ENCODE measurements at regions not wholly inside any gene's neighbourhood (a gene's known extent, or its start where the extent isn't known, plus 50 kb on each side); places are given as distances from the start of the nearest gene placed in this dataset.
A peak's percentile ranks its signal among the peaks of the same experiment; 100 is the strongest.

DNA sequence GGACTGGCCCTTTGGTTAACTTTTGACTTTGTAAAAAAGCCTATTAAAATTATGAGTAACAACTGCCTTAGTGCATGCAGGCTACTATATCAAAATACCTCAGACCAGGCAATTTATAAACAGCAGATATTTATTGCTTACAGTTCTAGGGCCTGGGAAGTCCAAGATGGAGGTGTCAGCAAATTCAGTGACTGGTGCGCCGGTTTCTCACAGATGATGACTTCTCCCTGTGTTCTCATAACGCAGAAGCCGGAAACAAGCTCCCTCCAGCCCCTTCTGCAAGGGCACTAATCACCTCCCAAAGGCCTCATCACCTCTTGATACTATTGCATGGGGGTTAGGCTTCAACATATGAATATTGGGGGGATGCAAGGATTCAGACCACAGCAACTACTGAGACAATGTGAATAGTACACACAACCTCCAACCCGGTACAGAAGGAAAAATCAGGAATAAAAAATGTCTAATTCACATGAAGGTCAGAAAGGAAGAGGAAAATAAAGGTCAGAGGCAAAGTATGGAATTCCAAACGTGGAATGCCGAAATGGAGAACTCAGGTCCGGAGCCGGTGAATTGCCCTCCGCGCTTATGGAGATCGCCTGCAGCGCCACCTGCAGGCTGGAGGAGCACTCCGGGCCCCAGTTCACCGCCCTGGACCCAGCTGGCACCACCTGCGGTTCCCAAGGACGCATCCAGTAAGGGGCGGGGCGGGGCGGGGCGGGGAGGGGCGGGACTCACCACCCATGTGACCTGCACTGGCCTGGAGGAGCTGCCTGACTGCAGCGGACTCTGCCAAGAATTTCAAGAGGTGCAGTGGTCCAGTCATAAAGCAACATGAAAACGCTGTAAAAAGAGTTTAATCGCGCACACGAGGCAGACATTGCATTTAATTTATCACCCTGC is 203.4 kb downstream of the KIF26A start:
- Histone ChIP-seq H3K27ac (no peak overlapping the region), H3K9me3 (no peaks in the 10 kb centered on the region), H3K27me3 (no peaks in the 10 kb centered on the region), H3K36me3 (no peaks in the 10 kb centered on the region), H3K4me1 (peaks cover 7 to 11% of the 10 kb centered on the region in 2 donors), H3K4me3 (replicated peaks in 1 of 3) (no peak overlapping the region)
- intact Hi-C loops (cut with DNase I): no loop called here
- 42 to 53% methylated on average over 24 to 27 of the region's 27 CpGs for WGBS, 2 donors
- peak; percentile 67 to 75 for DNase-seq
- TF ChIP-seq POLR2A (IDR thresholded peaks at IDR 0.05) (no peak), CTCF (IDR thresholded peaks at IDR 0.05) (peak in 2 of 6 experiments; percentile 42)

DNA sequence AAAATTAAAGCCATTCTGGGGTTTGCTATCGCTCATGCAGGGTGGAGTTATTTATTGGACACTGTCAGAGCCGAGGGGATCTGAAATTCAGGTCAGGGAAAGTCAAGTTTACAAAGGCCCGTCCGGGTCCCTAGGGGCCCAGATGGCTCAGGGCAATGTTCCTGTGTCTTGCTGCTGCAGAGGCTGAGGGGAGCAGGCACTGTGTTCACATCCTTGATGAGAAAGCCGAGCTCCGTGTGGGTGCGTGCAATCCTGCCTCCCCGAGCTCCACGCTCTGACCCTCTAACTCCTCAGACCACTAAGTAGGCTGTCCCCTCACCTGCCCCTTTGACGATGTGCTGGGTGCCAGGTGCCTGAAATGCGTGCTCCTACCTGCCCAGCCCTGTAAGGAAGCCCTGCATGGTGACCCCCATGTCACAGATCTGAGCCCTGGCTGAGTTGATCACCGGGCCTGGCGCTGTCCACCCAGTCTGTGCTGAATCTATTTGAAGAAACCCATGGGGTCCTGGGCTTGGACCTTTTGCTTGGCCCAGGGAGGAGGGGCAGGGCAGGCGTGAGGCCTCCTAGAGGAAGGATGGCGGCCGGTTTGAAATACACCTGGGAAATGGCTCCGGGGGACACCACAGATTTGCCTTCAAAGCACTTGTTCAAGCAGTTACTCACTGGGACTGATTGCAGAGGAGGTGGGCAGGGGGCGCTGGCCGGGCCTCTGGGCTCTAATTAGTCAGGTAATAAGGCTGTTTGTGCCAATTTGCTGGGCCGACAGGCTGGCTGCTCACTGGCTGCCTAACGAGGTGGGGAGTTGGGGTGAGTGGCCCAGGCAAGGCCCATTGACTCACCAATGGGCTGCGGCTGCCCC is 204.3 kb downstream of the KIF26A start:
- no peak overlapping the region for H3K4me3 ChIP-seq (replicated peaks in 1 of 3)
- H3K36me3 ChIP-seq: no peaks in the 10 kb centered on the region
- H3K4me1 ChIP-seq: peaks cover 7 to 11% of the 10 kb centered on the region in 2 donors
- intact Hi-C loops (cut with DNase I): no loop called here
- TF ChIP-seq POLR2A (IDR thresholded peaks at IDR 0.05) (no peak), CTCF (IDR thresholded peaks at IDR 0.05) (no peak)
- 56 to 67% methylated on average over 15 to 17 of the region's 22 CpGs for WGBS, 2 donors
- H3K27ac ChIP-seq: no peak overlapping the region
- peak; percentile 14 to 33 for DNase-seq
- no peaks in the 10 kb centered on the region for H3K27me3 ChIP-seq
- H3K9me3 ChIP-seq: no peaks in the 10 kb centered on the region

DNA sequence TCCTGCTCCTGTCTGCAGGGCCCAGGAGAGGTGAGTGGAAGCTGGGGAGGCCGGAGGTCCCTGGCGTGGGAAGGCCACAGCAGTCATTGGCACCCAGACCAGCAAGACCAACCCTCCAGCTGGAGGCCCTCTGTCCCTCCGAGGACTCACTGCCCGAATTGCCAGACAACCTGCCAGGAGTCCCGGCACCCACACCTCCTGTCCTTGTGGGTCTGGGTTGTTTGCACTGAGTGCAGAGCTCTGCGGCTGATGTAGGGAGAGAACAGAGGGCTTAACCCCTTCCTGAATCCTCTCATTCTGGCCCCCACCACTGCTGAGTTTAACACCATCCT is 204.9 kb downstream of the KIF26A start:
- no peaks in the 10 kb centered on the region for H3K36me3 ChIP-seq
- no peak overlapping the region for H3K27ac ChIP-seq
- H3K4me1 ChIP-seq: peaks cover 7 to 11% of the 10 kb centered on the region in 2 donors
- intact Hi-C loops (cut with DNase I): no loop called here
- no peaks in the 10 kb centered on the region for H3K9me3 ChIP-seq
- no peak for DNase-seq
- 17% methylated on average over 3 of the region's 6 CpGs; no CpG with 5 or more reads in 1 of the 2 donors for WGBS, 2 donors
- no peaks in the 10 kb centered on the region for H3K27me3 ChIP-seq
- no peak for TF ChIP-seq POLR2A (IDR thresholded peaks at IDR 0.05)
- TF ChIP-seq CTCF (IDR thresholded peaks at IDR 0.05): no peak
- no peak overlapping the region for H3K4me3 ChIP-seq (replicated peaks in 1 of 3)

DNA sequence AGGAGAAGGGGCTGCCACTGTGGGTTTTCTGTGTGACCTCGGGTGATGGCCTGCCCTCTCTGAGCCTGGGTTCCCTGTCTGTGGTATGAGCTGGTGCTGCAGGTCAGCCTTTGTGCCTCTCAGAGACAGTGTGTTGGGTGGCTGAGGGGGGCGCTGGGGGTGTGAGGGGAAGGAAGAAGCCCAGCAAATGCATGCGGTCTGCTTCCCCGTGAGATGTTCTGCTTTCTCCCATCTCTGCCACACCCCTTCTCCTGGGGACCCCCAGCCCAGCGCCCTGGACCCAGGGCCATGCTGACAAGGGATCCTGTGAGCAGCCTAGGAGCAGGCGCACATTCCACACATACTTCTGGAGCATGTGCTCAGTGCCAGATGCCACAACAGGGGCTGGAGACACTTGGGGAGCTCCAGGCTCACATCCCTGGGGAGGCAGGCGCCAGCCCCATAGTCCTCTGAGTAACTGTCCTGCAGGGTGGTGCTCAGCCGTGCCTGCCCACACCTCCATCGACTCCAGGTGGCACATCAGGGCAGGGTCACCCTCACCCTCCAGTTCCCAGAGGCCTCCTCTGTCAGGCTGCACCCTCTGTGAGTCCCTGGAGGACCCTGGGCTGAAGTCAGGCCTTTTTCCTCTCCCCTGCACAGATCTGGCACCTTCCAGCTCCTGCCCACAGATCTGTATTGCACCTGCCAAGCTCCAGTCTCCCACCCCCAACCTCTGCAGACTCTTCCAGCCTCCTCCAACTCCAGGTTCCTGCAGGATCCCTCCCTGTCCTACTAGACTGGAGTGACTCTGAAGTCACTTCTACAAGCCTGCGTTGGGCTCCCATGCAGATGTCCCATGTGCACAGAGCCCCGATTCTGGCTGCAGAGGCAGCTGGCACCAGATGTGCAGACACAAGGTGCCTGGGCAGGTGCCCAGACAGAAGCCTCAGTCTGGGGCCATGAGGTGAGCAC is 205.6 kb downstream of the KIF26A start:
- no peak overlapping the region for H3K4me3 ChIP-seq (replicated peaks in 1 of 3)
- TF ChIP-seq CTCF (IDR thresholded peaks at IDR 0.05) (no peak), POLR2A (IDR thresholded peaks at IDR 0.05) (no peak)
- H3K4me1 ChIP-seq: peaks cover 7 to 11% of the 10 kb centered on the region in 2 donors
- no peak for DNase-seq
- H3K27ac ChIP-seq: no peak overlapping the region
- H3K9me3 ChIP-seq: no peaks in the 10 kb centered on the region
- H3K36me3 ChIP-seq: no peaks in the 10 kb centered on the region
- no peaks in the 10 kb centered on the region for H3K27me3 ChIP-seq
- WGBS, 2 donors: 74 to 75% methylated on average over 11 of the region's 11 CpGs
- intact Hi-C loops (cut with DNase I): no loop called here
